VCaP (cell line): ENCODE measurements at regions not wholly inside any gene's neighbourhood (a gene's known extent, or its start where the extent isn't known, plus 50 kb on each side); places are given as distances from the start of the nearest gene placed in this dataset.
A peak's percentile ranks its signal among the peaks of the same experiment; 100 is the strongest.

ENCODE experiments used
- H3K27ac ChIP-seq: fragments of 450-650 bp; 2 replicates; pipeline ENCODE4 v1.5.1; 2017
- CTCF ChIP-seq: fragments of 450-650 bp; conservative IDR thresholded peaks from 2 replicates; pipeline ENCODE4 v1.5.1; 2017; ENCODE audit warnings: mild to moderate bottlenecking, moderate library complexity

- no peak for TF ChIP-seq CTCF
- H3K27ac ChIP-seq: peak overlapping the region; percentile 57
Measured at GRCh38 chr5:173832386-173832785, 55.8 kb upstream of the CPEB4 start.

GRCh38 chr5:173833196-173833985 lies 54.8 kb upstream of the CPEB4 start:
- no peak for TF ChIP-seq CTCF

GRCh38 chr5:173834071-173834771 lies 53.9 kb upstream of the CPEB4 start:
- H3K27ac ChIP-seq: peak overlapping the region; percentile 57
- no peak for TF ChIP-seq CTCF

More at GRCh38 chr5:173833196-173833985, 54.8 kb upstream of the CPEB4 start:
- H3K27ac ChIP-seq: peak overlapping the region; percentile 57

GRCh38 chr5:173835131-173835530 lies 53.0 kb upstream of the CPEB4 start:
- no peak overlapping the region for H3K27ac ChIP-seq
- TF ChIP-seq CTCF: no peak

- TF ChIP-seq CTCF: no peak
- H3K27ac ChIP-seq: no peak overlapping the region
Measured at GRCh38 chr5:173835661-173836060, 52.5 kb upstream of the CPEB4 start.

- no peak overlapping the region for H3K27ac ChIP-seq
- no peak for TF ChIP-seq CTCF
Measured at GRCh38 chr5:173837654-173838053, 50.5 kb upstream of the CPEB4 start.
